ENCODE measurements at regions not wholly inside any gene's neighbourhood (a gene's known extent, or its start where the extent isn't known, plus 50 kb on each side); places are given as distances from the start of the nearest gene placed in this dataset.

GRCh38 chr5:2018390-2018724 is 135.6 kb upstream of the IRX4 start:
- TF ChIP-seq CTCF (IDR thresholded peaks at IDR 0.05), result no peak
- no peak for TF ChIP-seq POLR2A (IDR thresholded peaks at IDR 0.05)

Data from ovary (tissue), 3 donors.